ENCODE measurements at regions not wholly inside any gene's neighbourhood (a gene's known extent, or its start where the extent isn't known, plus 50 kb on each side); places are given as distances from the start of the nearest gene placed in this dataset.
"Not testable (repeated sequence)": the region's sequence is repeated elsewhere in the genome, so short reads cannot be mapped to it uniquely, and the experiment has no call there.

DNA sequence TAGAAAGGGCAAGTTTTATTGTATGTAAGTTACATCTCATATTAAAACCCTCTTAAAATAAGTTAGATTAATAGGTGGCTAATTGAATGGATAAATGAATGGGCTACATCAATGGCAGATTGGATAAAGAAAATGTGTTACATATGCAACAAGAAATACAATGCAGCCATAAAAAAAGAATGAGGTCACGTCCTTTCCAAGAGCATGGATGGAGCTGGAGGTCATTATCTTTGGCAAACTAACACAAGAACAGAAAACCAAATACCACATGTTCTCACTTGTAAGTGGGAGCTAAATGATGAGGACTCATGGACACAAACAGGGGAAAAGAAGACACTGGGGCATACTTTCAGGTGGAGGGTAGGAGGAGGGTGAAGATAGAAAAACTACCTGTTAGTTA is 182.2 kb upstream of the GNAI1 start:
- no peak for DNase-seq (ENCODE audit: low spot score)

GRCh38 chr7:79951415-79951814 is 183.2 kb upstream of the GNAI1 start:
- no peak for DNase-seq (ENCODE audit: low spot score)

DNA sequence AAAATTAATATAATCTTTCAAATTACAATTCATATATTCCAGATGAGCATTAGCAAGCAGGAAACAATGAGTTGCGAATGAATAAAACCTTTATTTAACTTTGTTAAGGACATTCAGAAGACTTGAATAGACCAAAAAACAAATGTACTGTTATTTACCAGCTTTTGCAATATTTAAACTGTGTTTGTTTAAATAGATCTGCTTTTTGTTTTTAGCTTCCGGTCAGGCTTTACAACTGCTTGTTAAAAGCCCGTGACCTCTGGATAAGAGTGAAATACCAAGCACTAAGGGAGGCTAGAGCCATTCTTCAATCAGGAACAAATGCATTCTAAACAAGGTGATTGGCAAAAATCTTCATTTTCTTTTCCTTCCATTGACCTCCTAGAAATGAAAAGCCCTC is 184.9 kb upstream of the GNAI1 start:
- no peak for DNase-seq (ENCODE audit: low spot score)

DNA sequence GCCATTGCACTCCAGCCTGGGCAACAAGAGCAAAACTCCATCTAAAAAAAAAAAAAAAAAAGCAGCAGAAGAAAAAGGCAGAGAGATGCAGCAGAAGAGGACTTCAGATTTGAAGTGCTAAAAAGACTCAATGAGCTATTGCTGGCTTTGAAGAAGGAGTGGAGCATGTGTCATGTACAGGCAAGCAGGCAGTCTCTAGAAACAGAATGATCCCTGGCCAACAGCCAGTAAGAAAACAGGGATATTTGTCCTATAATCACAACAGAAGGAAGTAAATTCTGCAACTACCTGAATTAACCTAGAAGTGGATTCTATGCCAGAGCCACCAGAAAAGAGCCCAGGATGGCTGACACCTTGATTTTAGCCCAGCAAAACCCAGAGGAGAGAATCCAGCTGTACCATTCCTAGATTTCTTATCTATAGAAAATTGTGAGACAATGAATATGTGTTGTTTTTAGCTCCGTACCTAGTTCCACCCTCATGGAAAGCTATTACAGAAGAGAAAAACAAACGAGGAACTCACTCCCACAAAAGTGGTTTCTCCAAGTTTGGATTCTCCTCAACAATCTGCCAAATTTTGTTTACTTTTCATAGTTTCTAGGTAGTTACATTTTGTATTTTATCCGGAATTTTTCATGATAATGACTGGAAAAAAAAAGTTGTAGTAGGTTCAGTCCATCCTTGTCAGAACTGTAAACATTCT is 198.2 kb upstream of the GNAI1 start:
- DNase-seq (ENCODE audit: low spot score) = no peak

GRCh38 chr7:79934727-79935126 is 199.9 kb upstream of the GNAI1 start:
- no peak for DNase-seq (ENCODE audit: low spot score)

- no peak for DNase-seq (ENCODE audit: low spot score)
Measured at GRCh38 chr7:79933144-79933543, 201.5 kb upstream of the GNAI1 start.

DNA sequence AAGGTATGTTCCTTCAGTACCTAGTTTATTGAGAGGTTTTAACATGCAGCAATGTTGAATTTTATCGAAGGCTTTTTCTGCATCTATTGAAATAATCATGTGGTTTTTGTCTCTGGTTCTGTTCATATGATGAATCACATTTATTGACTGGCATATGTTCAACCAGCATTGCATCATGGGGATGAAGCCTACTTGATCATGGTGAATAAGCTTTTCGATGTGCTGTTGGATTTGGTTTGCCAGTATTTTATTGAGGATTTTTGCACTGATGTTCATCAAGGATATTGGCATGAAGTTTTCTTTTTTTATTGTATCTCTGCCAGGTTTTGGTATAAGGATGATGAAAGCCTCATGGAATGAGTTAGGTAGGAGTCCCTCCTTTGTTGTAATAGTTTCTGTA is 204.0 kb upstream of the GNAI1 start:
- no peak for DNase-seq (ENCODE audit: low spot score)

GRCh38 chr7:79927116-79927515 is 207.5 kb upstream of the GNAI1 start:
- DNase-seq (ENCODE audit: low spot score) = no peak

DNA sequence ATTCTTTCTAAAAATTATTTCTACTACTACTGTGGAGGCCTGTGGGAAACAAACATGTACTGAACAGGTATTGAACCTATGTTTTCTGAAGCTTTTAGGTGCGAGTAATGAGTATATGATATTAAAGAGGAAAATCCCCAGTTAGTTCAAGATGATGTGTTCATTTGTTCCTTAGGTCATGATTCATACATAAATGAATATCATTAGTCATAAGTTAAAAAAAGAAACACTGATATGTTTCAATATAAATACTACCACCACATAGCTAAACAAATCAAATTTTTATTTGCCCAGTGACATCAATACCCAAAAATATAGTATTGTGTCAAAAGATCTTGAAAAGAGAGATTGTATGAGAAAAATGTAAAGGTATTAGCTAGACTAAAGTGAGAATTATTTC is 210.7 kb upstream of the GNAI1 start:
- no peak for DNase-seq (ENCODE audit: low spot score)

DNA sequence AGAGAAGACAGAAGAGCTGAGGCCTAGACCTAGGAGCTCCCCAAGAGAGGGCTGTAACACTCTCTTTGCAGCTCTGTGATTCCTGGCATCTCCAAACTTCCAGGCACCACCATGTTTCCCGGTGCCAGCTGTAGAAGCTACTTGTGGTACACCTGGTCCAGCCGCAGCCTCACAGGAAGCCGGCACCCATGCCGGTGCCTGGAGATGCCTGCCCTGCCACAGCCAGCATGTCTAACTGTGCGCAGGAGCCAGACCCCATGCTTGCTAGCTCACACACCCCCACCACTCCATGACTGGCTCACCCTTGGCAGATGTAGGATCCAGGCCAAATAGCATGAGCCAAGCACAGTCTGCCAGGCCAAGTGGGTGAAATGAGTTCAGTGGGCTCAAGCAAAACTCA is 211.7 kb upstream of the GNAI1 start:
- no peak for DNase-seq (ENCODE audit: low spot score)

GRCh38 chr7:79921976-79922375 is 212.7 kb upstream of the GNAI1 start:
- DNase-seq (ENCODE audit: low spot score) = no peak

DNA sequence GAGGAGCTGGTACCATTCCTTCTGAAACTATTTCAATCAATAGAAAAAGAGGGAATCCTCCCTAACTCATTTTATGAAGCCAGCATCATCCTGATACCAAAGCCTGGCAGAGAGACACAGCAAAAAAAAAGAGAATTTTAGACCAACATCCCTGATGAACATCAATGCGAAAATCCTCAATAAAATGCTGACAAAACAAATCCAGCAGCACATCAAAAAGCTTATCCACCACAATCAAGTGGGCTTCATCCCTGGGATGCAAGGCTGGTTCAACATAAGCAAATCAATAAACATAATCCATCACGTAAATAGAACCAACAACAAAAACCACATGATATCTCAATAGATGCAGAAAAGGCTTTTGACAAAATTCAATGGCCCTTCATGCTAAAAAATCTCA is 216.0 kb upstream of the GNAI1 start:
- DNase-seq (ENCODE audit: low spot score) = not testable (repeated sequence)

GRCh38 chr7:79915346-79915745 is 219.3 kb upstream of the GNAI1 start:
- not testable (repeated sequence) for DNase-seq (ENCODE audit: low spot score)

DNA sequence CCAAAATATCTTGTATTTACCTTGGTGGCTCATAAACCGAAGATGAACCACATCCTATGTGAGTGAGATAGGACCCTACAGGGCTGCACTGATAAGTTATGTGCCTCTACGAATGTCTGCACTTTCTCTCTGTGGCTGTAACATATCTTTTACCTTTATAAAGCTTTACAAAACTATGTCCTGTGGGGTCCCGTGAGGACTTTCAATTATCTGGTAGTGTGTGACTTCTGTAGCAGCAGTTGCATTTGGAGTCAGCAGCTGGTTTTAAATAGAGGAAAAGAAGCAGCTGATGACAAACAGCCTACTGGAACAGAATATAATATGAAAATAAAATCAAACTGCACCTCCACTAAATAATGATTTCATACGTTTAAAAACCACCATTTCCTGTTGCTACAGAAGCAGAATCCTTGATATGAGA is 222.4 kb upstream of the GNAI1 start:
- no peak for DNase-seq (ENCODE audit: low spot score)

GRCh38 chr7:79911420-79911819 is 223.2 kb upstream of the GNAI1 start:
- no peak for DNase-seq (ENCODE audit: low spot score)

- DNase-seq (ENCODE audit: low spot score) = no peak
Measured at GRCh38 chr7:79909176-79909575, 225.5 kb upstream of the GNAI1 start.

GRCh38 chr7:79897166-79897565 is 237.5 kb upstream of the GNAI1 start:
- DNase-seq (ENCODE audit: low spot score) = no peak

DNA sequence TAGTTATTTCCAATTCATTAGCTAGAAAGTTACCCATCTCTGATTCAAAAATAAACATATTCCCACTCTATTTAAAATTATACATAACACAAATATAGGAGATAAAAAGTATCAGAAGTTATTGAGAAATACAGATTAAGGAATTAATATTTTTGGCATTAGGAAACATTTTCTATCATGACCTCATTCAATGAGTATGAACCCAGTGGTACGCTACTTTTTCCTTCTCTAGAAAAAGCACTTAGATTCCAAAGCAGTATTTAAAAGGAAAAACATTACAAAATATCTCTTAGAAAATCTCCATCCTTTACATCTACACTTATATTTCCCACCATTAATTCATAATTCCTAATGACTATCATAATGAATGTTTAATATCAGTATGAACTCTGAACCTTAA is 240.6 kb upstream of the GNAI1 start:
- DNase-seq (ENCODE audit: low spot score) = no peak

DNA sequence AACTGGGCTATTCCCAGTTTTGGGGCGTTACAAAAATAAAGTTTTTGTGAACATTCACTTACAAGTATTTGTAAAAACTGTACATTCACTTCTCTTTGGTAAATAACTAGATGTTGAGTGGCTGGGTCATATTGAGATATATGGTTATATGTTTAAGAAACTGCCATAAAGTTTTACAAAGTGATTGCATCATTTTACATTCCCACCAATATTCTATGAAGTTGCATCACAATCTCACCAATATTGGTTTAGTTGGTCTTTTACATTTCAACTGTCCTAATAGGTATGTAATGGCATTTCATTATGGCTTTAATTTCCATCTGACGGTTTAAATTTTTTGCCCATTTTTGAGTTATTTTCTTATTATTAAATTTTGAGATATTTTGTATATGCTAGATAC is 251.7 kb upstream of the GNAI1 start:
- DNase-seq (ENCODE audit: low spot score) = no peak

GRCh38 chr7:79880312-79880711 is 254.3 kb upstream of the GNAI1 start:
- no peak for DNase-seq (ENCODE audit: low spot score)

GRCh38 chr7:79877874-79878465 is 256.7 kb upstream of the GNAI1 start:
- DNase-seq (ENCODE audit: low spot score) = no peak

GRCh38 chr7:79876848-79877252 is 257.8 kb upstream of the GNAI1 start:
- no peak for DNase-seq (ENCODE audit: low spot score)

GRCh38 chr7:79874797-79875196 is 259.8 kb upstream of the GNAI1 start:
- no peak for DNase-seq (ENCODE audit: low spot score)

DNA sequence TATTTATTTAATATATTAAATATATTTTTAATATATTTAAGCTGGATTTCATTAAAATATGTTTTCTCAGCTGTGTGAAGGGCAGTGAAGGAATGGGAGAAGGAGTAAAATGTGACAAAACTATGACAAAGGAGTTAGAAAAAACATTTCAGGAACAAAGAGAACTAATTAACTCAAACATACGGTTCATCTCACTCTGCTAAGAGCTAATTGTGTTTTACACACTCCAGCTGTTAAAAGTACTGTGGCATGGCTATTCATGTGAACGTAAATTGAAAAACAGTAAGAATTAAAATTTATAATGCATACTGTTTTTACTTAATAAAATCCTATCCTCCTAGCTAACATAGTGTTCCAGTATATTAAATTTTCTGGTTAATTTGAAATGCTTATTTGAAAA is 262.5 kb upstream of the GNAI1 start:
- no peak for DNase-seq (ENCODE audit: low spot score)

Measured in hematopoietic multipotent progenitor cell treated with erythropoietin and hydrocortisone succinate and interleukin-3 and kit ligand, for 17 days (in vitro differentiated cells).